Glomerular visceral epithelial cell (primary cell): ENCODE measurements at regions not wholly inside any gene's neighbourhood (a gene's known extent, or its start where the extent isn't known, plus 50 kb on each side); places are given as distances from the start of the nearest gene placed in this dataset.

Experiments
- DNase-seq: peaks from one replicate; pipeline ENCODE4 v3.0.0-alpha.2; 2016; ENCODE audit errors: extremely low spot score

- no peak for DNase-seq
These were observed 330.0 kb downstream of the DDX10 start for GRCh38 chr11:108994887-108995286.

GRCh38 chr11:108997826-108998225 lies 333.0 kb downstream of the DDX10 start:
- no peak for DNase-seq

GRCh38 chr11:109000531-109000930 lies 335.7 kb downstream of the DDX10 start:
- no peak for DNase-seq

GRCh38 chr11:109001585-109001984 lies 336.7 kb downstream of the DDX10 start:
- DNase-seq: no peak

- no peak for DNase-seq
These were observed 348.1 kb downstream of the DDX10 start for GRCh38 chr11:109012991-109013390.

- peak; percentile 38 for DNase-seq
These were observed 350.4 kb downstream of the DDX10 start for GRCh38 chr11:109015283-109015682.

GRCh38 chr11:109016724-109017123 lies 351.9 kb downstream of the DDX10 start:
- DNase-seq: no peak

- DNase-seq: no peak
These were observed 352.6 kb downstream of the DDX10 start for GRCh38 chr11:109017489-109017888.

- no peak for DNase-seq
These were observed 353.8 kb downstream of the DDX10 start for GRCh38 chr11:109018639-109019038.

GRCh38 chr11:109019342-109019936 lies 354.6 kb downstream of the DDX10 start:
- DNase-seq: no peak

- no peak for DNase-seq
These were observed 358.2 kb downstream of the DDX10 start for GRCh38 chr11:109023036-109023435.

- peak; percentile 5 for DNase-seq
These were observed 362.1 kb downstream of the DDX10 start for GRCh38 chr11:109026891-109027489.

- peak; percentile 67 for DNase-seq
These were observed 363.0 kb downstream of the DDX10 start for GRCh38 chr11:109027851-109028250.

GRCh38 chr11:109029927-109030326 lies 365.1 kb downstream of the DDX10 start:
- no peak for DNase-seq

GRCh38 chr11:109033627-109034338 lies 368.9 kb downstream of the DDX10 start:
- peak; percentile 6 for DNase-seq

- no peak for DNase-seq
These were observed 369.4 kb downstream of the DDX10 start for GRCh38 chr11:109034339-109034696.

- no peak for DNase-seq
These were observed 370.4 kb downstream of the DDX10 start for GRCh38 chr11:109035284-109035683.

GRCh38 chr11:109036011-109036410 lies 371.1 kb downstream of the DDX10 start:
- no peak for DNase-seq

- DNase-seq: no peak
These were observed 373.2 kb downstream of the DDX10 start for GRCh38 chr11:109037856-109038780.

- no peak for DNase-seq
These were observed 374.7 kb downstream of the DDX10 start for GRCh38 chr11:109039611-109040010.

- no peak for DNase-seq
These were observed 375.4 kb downstream of the DDX10 start for GRCh38 chr11:109040303-109040702.

- DNase-seq: no peak
These were observed 377.0 kb downstream of the DDX10 start for GRCh38 chr11:109041876-109042275.
